K562 (cell line): ENCODE measurements at regions not wholly inside any gene's neighbourhood (a gene's known extent, or its start where the extent isn't known, plus 50 kb on each side); places are given as distances from the start of the nearest gene placed in this dataset.
A peak's percentile ranks its signal among the peaks of the same experiment; 100 is the strongest.

Experiments
- ARID1B ChIP-seq: fragments of 450-650 bp; IDR thresholded peaks from 2 replicates; pipeline ENCODE4 v1.6.1; 2016; ENCODE audit warnings: antibody characterized with exemption, mild to moderate bottlenecking, inconsistent platforms
- CBX5 ChIP-seq: IDR thresholded peaks from 2 replicates; pipeline ENCODE4 v1.6.1; 2014; ENCODE audit warnings: low read depth, borderline replicate concordance
- ETS2 ChIP-seq: IDR thresholded peaks from 2 replicates; pipeline ENCODE4 v1.6.1; 2016; ENCODE audit warnings: borderline replicate concordance, missing genetic modification characterization, mild to moderate bottlenecking, moderate library complexity, missing compliant biosample characterization; ENCODE audit not compliant: poor library complexity, severe bottlenecking
- ETV6 ChIP-seq, 3 experiments: fragments of 150-350 bp in 1 of 3; sonication (generic) in 1 of 3; formaldehyde crosslinking in 1 of 3; IDR thresholded peaks; 2 replicates each; pipeline versions ENCODE4 v1.6.1 to v1.8.0; 2014 to 2022; ENCODE audit warnings: borderline replicate concordance in 2 of 3, low read depth in 2 of 3, antibody characterized with exemption in 1 of 3, low read length in 1 of 3, mild to moderate bottlenecking in 1 of 3, missing genetic modification reagents in 1 of 3
- HSF4 ChIP-seq: fragments of 250-450 bp; sonication (Bioruptor Pico); IDR thresholded peaks from 2 replicates; pipeline ENCODE4 v2.1.2; 2022; ENCODE audit warnings: mild to moderate bottlenecking, moderate library complexity, borderline replicate concordance
- NFE2L1 ChIP-seq: fragments of 450-650 bp; IDR thresholded peaks from 2 replicates; pipeline ENCODE4 v1.6.1; 2016; ENCODE audit warnings: missing genetic modification characterization, low read depth, mild to moderate bottlenecking, missing compliant biosample characterization, moderate library complexity, borderline replicate concordance
- NRF1 ChIP-seq, 2 experiments: fragments of 450-650 bp; IDR thresholded peaks in 1 of 2; conservative IDR thresholded peaks in 1 of 2; 2 replicates each; pipeline ENCODE4 v1.6.1; 2014; ENCODE audit warnings: mild to moderate bottlenecking in 2 of 2
- SP2 ChIP-seq: IDR thresholded peaks from 2 replicates; pipeline ENCODE4 v1.6.1; 2011; ENCODE audit warnings: mild to moderate bottlenecking, low read depth, low read length, moderate library complexity; ENCODE audit not compliant: poor library complexity, severe bottlenecking; ENCODE audit errors: extremely low read depth
- ZNF263 ChIP-seq: sonication (generic); formaldehyde crosslinking; IDR thresholded peaks from 2 replicates; pipeline ENCODE4 v1.8.0; 2022; ENCODE audit warnings: mild to moderate bottlenecking, missing genetic modification reagents, borderline replicate concordance
- TF ChIP-seq, protein P1 (sequence below): fragments of 450-650 bp; formaldehyde crosslinking; IDR thresholded peaks from 2 replicates; pipeline ENCODE4 v1.4.0; 2022; ENCODE audit warnings: missing genetic modification characterization
- TF ChIP-seq, protein P2 (sequence below): sonication (generic); formaldehyde crosslinking; IDR thresholded peaks from 2 replicates; pipeline ENCODE4 v1.8.0; 2023; ENCODE audit warnings: missing genetic modification reagents, mild to moderate bottlenecking, borderline replicate concordance
- TF ChIP-seq, protein P3 (sequence below): sonication (generic); formaldehyde crosslinking; IDR thresholded peaks from 2 replicates; pipeline ENCODE4 v1.8.0; 2023; ENCODE audit warnings: mild to moderate bottlenecking, missing genetic modification reagents
- TF ChIP-seq, protein P4 (sequence below): IDR thresholded peaks from 2 replicates; pipeline ENCODE4 v1.6.1; 2011; ENCODE audit not compliant: insufficient read length; ENCODE audit errors: extremely low read depth
- TF ChIP-seq, protein P5 (sequence below): fragments of 250-450 bp; sonication (Bioruptor Pico); IDR thresholded peaks from 2 replicates; pipeline ENCODE4 v1.8.0; 2021; ENCODE audit warnings: borderline replicate concordance, mild to moderate bottlenecking, moderate library complexity; ENCODE audit not compliant: poor library complexity, severe bottlenecking
- TF ChIP-seq, protein P6 (sequence below): sonication (generic); formaldehyde crosslinking; IDR thresholded peaks from 2 replicates; pipeline ENCODE4 v1.5.0; 2020; ENCODE audit warnings: missing genetic modification reagents

DNA sequence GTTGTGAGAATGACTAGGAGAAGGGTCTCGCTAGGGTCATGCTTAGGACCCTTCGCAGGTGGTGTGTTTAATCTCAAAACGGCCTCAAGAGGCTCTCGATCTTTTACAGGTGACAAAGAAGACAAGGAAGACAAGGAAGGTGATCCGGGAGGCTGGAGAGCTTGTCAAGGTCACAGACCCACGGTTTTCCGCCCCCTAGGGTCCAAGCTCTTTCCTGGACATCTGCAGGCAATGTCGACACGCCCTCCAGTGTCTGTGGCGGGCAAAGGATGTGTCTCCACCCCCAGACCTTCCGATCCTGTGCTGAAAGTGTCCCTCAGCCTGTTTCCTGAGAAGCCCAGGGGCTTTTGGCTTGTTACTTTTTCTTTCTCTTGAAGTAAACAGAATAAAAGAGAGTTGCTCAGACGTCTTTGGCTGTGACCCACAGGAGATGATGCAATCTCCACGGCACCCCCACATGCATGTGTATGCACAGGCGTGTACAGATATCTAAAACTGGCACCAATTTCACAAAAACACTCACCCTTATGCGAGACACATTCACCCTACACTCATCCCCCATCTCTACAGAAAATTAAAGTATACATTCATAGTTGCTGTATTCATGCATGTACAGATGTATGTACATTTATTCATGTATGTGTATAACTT, 108.8 kb downstream of the KLF13 start (continued):
- no peak for TF ChIP-seq ETS2
- no peak for TF ChIP-seq NRF1 (conservative IDR thresholded peaks at IDR 0.05 in 1 of 2, IDR thresholded peaks at IDR 0.05 in 1 of 2)
- TF ChIP-seq, protein P1, sequence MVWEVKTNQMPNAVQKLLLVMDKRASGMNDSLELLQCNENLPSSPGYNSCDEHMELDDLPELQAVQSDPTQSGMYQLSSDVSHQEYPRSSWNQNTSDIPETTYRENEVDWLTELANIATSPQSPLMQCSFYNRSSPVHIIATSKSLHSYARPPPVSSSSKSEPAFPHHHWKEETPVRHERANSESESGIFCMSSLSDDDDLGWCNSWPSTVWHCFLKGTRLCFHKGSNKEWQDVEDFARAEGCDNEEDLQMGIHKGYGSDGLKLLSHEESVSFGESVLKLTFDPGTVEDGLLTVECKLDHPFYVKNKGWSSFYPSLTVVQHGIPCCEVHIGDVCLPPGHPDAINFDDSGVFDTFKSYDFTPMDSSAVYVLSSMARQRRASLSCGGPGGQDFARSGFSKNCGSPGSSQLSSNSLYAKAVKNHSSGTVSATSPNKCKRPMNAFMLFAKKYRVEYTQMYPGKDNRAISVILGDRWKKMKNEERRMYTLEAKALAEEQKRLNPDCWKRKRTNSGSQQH, result no peak
- 0 out of 2 replicates have a peak, but pooled peaks have one; percentile 12 for TF ChIP-seq ARID1B
- TF ChIP-seq, protein P2, sequence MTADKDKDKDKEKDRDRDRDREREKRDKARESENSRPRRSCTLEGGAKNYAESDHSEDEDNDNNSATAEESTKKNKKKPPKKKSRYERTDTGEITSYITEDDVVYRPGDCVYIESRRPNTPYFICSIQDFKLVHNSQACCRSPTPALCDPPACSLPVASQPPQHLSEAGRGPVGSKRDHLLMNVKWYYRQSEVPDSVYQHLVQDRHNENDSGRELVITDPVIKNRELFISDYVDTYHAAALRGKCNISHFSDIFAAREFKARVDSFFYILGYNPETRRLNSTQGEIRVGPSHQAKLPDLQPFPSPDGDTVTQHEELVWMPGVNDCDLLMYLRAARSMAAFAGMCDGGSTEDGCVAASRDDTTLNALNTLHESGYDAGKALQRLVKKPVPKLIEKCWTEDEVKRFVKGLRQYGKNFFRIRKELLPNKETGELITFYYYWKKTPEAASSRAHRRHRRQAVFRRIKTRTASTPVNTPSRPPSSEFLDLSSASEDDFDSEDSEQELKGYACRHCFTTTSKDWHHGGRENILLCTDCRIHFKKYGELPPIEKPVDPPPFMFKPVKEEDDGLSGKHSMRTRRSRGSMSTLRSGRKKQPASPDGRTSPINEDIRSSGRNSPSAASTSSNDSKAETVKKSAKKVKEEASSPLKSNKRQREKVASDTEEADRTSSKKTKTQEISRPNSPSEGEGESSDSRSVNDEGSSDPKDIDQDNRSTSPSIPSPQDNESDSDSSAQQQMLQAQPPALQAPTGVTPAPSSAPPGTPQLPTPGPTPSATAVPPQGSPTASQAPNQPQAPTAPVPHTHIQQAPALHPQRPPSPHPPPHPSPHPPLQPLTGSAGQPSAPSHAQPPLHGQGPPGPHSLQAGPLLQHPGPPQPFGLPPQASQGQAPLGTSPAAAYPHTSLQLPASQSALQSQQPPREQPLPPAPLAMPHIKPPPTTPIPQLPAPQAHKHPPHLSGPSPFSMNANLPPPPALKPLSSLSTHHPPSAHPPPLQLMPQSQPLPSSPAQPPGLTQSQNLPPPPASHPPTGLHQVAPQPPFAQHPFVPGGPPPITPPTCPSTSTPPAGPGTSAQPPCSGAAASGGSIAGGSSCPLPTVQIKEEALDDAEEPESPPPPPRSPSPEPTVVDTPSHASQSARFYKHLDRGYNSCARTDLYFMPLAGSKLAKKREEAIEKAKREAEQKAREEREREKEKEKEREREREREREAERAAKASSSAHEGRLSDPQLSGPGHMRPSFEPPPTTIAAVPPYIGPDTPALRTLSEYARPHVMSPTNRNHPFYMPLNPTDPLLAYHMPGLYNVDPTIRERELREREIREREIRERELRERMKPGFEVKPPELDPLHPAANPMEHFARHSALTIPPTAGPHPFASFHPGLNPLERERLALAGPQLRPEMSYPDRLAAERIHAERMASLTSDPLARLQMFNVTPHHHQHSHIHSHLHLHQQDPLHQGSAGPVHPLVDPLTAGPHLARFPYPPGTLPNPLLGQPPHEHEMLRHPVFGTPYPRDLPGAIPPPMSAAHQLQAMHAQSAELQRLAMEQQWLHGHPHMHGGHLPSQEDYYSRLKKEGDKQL (CRISPR knock-in tag), result no peak
- TF ChIP-seq, protein P3, sequence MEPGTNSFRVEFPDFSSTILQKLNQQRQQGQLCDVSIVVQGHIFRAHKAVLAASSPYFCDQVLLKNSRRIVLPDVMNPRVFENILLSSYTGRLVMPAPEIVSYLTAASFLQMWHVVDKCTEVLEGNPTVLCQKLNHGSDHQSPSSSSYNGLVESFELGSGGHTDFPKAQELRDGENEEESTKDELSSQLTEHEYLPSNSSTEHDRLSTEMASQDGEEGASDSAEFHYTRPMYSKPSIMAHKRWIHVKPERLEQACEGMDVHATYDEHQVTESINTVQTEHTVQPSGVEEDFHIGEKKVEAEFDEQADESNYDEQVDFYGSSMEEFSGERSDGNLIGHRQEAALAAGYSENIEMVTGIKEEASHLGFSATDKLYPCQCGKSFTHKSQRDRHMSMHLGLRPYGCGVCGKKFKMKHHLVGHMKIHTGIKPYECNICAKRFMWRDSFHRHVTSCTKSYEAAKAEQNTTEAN (CRISPR knock-in tag), result no peak
- no peak for TF ChIP-seq ETV6 (IDR thresholded peaks at IDR 0.05; ENCODE audit: borderline replicate concordance in 1 of 2, low read depth in 2 of 2, low read length in 1 of 2)
- TF ChIP-seq ETV6 (CRISPR knock-in tag; IDR thresholded peaks at IDR 0.05; ENCODE audit: borderline replicate concordance), result no peak
- TF ChIP-seq, protein P4, sequence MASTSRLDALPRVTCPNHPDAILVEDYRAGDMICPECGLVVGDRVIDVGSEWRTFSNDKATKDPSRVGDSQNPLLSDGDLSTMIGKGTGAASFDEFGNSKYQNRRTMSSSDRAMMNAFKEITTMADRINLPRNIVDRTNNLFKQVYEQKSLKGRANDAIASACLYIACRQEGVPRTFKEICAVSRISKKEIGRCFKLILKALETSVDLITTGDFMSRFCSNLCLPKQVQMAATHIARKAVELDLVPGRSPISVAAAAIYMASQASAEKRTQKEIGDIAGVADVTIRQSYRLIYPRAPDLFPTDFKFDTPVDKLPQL, result no peak
- TF ChIP-seq NFE2L1 (tag), result no peak
- TF ChIP-seq, protein P5, sequence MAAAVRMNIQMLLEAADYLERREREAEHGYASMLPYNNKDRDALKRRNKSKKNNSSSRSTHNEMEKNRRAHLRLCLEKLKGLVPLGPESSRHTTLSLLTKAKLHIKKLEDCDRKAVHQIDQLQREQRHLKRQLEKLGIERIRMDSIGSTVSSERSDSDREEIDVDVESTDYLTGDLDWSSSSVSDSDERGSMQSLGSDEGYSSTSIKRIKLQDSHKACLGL (CRISPR knock-in tag), result no peak
- TF ChIP-seq HSF4 (CRISPR knock-in tag), result no peak
- TF ChIP-seq, protein P6, sequence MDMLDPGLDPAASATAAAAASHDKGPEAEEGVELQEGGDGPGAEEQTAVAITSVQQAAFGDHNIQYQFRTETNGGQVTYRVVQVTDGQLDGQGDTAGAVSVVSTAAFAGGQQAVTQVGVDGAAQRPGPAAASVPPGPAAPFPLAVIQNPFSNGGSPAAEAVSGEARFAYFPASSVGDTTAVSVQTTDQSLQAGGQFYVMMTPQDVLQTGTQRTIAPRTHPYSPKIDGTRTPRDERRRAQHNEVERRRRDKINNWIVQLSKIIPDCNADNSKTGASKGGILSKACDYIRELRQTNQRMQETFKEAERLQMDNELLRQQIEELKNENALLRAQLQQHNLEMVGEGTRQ (CRISPR knock-in tag), result no peak
- no peak for TF ChIP-seq ZNF263
- no peak for TF ChIP-seq SP2
- no peak for TF ChIP-seq CBX5
